ENCODE measurements at regions not wholly inside any gene's neighbourhood (a gene's known extent, or its start where the extent isn't known, plus 50 kb on each side); places are given as distances from the start of the nearest gene placed in this dataset.

- no peak overlapping the region for H3K4me3 ChIP-seq (ENCODE audit: low read depth, low read length)
- TF ChIP-seq CTCF (IDR thresholded peaks at IDR 0.05; ENCODE audit: borderline replicate concordance, insufficient read depth, low read depth, low read length): no peak
These were observed 105.1 kb upstream of the FOXN2 start for GRCh38 chr2:48209214-48209885.

GRCh38 chr2:48210189-48210588 lies 104.3 kb upstream of the FOXN2 start:
- no peak overlapping the region for H3K4me3 ChIP-seq (ENCODE audit: low read depth, low read length)
- no peak for TF ChIP-seq CTCF (IDR thresholded peaks at IDR 0.05; ENCODE audit: borderline replicate concordance, insufficient read depth, low read depth, low read length)

GRCh38 chr2:48213646-48214045 lies 100.8 kb upstream of the FOXN2 start:
- no peak overlapping the region for H3K4me3 ChIP-seq (ENCODE audit: low read depth, low read length)
- TF ChIP-seq CTCF (IDR thresholded peaks at IDR 0.05; ENCODE audit: borderline replicate concordance, insufficient read depth, low read depth, low read length): no peak

- TF ChIP-seq CTCF (IDR thresholded peaks at IDR 0.05; ENCODE audit: borderline replicate concordance, insufficient read depth, low read depth, low read length): no peak
- H3K4me3 ChIP-seq (ENCODE audit: low read depth, low read length): no peak overlapping the region
These were observed 96.3 kb upstream of the FOXN2 start for GRCh38 chr2:48218169-48218568.

- no peak overlapping the region for H3K4me3 ChIP-seq (ENCODE audit: low read depth, low read length)
- no peak for TF ChIP-seq CTCF (IDR thresholded peaks at IDR 0.05; ENCODE audit: borderline replicate concordance, insufficient read depth, low read depth, low read length)
These were observed 95.3 kb upstream of the FOXN2 start for GRCh38 chr2:48219234-48219554.

GRCh38 chr2:48219555-48220436 lies 94.7 kb upstream of the FOXN2 start:
- TF ChIP-seq CTCF (IDR thresholded peaks at IDR 0.05; ENCODE audit: borderline replicate concordance, insufficient read depth, low read depth, low read length): no peak

GRCh38 chr2:48220501-48220900 lies 94.0 kb upstream of the FOXN2 start:
- no peak overlapping the region for H3K4me3 ChIP-seq (ENCODE audit: low read depth, low read length)
- no peak for TF ChIP-seq CTCF (IDR thresholded peaks at IDR 0.05; ENCODE audit: borderline replicate concordance, insufficient read depth, low read depth, low read length)

More at GRCh38 chr2:48219555-48220436, 94.7 kb upstream of the FOXN2 start:
- H3K4me3 ChIP-seq (ENCODE audit: low read depth, low read length): no peak overlapping the region
